ENCODE measurements at regions not wholly inside any gene's neighbourhood (a gene's known extent, or its start where the extent isn't known, plus 50 kb on each side); places are given as distances from the start of the nearest gene placed in this dataset.

DNA sequence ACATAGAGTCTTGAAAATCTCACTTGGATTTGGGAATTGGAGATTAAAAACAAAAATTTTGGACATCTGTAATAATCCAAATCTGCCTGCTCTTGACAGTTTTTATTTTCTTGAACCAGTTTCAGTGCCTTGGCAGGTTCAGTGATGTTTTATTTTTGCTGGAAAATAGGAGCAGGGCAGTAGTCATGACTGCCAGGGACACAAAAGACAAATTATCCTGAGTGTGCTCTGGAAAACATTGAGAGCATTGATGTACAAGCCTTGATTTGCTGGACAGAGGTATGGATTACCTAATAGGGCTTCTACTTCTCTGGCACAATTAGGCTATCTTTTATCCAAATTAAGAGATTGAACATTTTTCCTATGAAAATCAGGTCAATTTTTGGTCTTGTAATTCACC is 123.4 kb upstream of the SFRP2 start:
- TF ChIP-seq, protein P1, sequence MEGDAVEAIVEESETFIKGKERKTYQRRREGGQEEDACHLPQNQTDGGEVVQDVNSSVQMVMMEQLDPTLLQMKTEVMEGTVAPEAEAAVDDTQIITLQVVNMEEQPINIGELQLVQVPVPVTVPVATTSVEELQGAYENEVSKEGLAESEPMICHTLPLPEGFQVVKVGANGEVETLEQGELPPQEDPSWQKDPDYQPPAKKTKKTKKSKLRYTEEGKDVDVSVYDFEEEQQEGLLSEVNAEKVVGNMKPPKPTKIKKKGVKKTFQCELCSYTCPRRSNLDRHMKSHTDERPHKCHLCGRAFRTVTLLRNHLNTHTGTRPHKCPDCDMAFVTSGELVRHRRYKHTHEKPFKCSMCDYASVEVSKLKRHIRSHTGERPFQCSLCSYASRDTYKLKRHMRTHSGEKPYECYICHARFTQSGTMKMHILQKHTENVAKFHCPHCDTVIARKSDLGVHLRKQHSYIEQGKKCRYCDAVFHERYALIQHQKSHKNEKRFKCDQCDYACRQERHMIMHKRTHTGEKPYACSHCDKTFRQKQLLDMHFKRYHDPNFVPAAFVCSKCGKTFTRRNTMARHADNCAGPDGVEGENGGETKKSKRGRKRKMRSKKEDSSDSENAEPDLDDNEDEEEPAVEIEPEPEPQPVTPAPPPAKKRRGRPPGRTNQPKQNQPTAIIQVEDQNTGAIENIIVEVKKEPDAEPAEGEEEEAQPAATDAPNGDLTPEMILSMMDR (IDR thresholded peaks at IDR 0.05), result no peak
- no peak for TF ChIP-seq POLR2A (IDR thresholded peaks at IDR 0.05)
- no peak for TF ChIP-seq POLR2AphosphoS5 (IDR thresholded peaks at IDR 0.05)

All from sigmoid colon (tissue), 4 donors.